ENCODE measurements at regions not wholly inside any gene's neighbourhood (a gene's known extent, or its start where the extent isn't known, plus 50 kb on each side); places are given as distances from the start of the nearest gene placed in this dataset.

DNA sequence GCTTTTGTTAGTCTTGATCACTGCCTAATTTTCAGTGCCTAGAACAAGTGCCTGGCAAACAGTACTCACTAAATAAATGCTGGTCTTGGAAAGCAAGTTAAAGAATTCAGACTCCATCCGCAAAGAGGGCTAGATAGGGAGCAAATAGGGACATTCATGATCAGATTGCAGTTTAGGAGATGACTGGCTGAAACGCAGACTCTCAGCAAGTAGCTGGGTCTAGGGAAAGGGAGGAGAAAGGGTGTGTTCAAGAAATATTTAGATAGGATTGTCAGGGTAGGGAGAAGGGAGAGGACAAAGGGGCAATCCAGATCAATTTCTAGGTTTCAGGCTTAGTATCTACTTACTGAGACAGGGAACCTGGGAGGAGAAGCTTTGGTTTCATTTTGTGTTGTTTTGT is 108.4 kb downstream of the ESM1 start:
- TF ChIP-seq, protein P1, sequence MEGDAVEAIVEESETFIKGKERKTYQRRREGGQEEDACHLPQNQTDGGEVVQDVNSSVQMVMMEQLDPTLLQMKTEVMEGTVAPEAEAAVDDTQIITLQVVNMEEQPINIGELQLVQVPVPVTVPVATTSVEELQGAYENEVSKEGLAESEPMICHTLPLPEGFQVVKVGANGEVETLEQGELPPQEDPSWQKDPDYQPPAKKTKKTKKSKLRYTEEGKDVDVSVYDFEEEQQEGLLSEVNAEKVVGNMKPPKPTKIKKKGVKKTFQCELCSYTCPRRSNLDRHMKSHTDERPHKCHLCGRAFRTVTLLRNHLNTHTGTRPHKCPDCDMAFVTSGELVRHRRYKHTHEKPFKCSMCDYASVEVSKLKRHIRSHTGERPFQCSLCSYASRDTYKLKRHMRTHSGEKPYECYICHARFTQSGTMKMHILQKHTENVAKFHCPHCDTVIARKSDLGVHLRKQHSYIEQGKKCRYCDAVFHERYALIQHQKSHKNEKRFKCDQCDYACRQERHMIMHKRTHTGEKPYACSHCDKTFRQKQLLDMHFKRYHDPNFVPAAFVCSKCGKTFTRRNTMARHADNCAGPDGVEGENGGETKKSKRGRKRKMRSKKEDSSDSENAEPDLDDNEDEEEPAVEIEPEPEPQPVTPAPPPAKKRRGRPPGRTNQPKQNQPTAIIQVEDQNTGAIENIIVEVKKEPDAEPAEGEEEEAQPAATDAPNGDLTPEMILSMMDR (IDR thresholded peaks at IDR 0.05; ENCODE audit: insufficient read depth, low read depth, low read length), result no peak
- no peak overlapping the region for H3K4me3 ChIP-seq (ENCODE audit: low read depth, low read length)
- no peak for DNase-seq (ENCODE audit: low read depth)

GRCh38 chr5:54876556-54876955 is 108.8 kb downstream of the ESM1 start:
- H3K4me3 ChIP-seq (ENCODE audit: low read depth, low read length), result no peak overlapping the region
- no peak for DNase-seq (ENCODE audit: low read depth)
- TF ChIP-seq, protein P1 (IDR thresholded peaks at IDR 0.05; ENCODE audit: insufficient read depth, low read depth, low read length), result no peak

DNA sequence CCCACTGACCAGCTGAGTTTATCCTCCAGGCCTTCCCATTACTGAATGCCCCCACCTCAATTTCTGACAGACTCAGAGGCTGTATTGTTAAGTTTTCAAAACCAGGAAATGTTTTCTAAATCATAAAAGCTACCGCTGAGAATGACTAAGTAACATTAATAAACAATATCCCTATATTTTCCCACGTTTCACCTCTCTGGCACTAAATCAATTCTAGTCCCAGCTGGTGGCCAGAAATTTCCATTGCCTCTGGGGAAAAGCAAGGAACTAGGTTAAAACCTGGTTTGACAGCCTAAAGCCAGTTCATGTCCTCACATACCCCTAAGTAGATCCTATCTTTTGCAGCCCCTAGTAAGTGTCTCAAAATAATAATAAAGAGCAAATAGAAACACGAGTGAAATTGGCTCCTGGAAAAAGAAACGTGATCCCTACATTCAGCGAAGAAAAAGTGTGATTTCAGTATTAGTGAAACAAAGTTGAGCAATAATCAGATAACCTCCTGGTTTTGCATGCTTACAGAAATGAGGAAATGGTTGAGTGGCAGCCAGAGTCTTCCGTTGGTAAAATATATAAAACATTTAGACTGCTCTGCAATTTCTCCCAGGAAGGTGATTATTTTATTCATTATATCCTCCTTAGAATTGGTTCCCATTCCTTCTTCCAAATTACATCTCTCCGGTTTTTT is 110.9 kb downstream of the ESM1 start:
- peak; percentile 63 for DNase-seq (ENCODE audit: low read depth)
- TF ChIP-seq, protein P1 (IDR thresholded peaks at IDR 0.05; ENCODE audit: insufficient read depth, low read depth, low read length), result no peak
- no peak overlapping the region for H3K4me3 ChIP-seq (ENCODE audit: low read depth, low read length)

GRCh38 chr5:54873691-54874090 is 111.7 kb downstream of the ESM1 start:
- TF ChIP-seq, protein P1 (IDR thresholded peaks at IDR 0.05; ENCODE audit: insufficient read depth, low read depth, low read length), result no peak
- no peak for DNase-seq (ENCODE audit: low read depth)
- H3K4me3 ChIP-seq (ENCODE audit: low read depth, low read length), result no peak overlapping the region

- H3K4me3 ChIP-seq (ENCODE audit: low read depth, low read length), result no peak overlapping the region
- DNase-seq (ENCODE audit: low read depth), result no peak
- TF ChIP-seq, protein P1 (IDR thresholded peaks at IDR 0.05; ENCODE audit: insufficient read depth, low read depth, low read length), result no peak
These were observed 112.6 kb downstream of the ESM1 start for GRCh38 chr5:54872810-54873209.

- H3K4me3 ChIP-seq (ENCODE audit: low read depth, low read length), result no peak overlapping the region
- DNase-seq (ENCODE audit: low read depth), result no peak
- TF ChIP-seq, protein P1 (IDR thresholded peaks at IDR 0.05; ENCODE audit: insufficient read depth, low read depth, low read length), result no peak
These were observed 115.1 kb downstream of the ESM1 start for GRCh38 chr5:54870271-54870670.

DNA sequence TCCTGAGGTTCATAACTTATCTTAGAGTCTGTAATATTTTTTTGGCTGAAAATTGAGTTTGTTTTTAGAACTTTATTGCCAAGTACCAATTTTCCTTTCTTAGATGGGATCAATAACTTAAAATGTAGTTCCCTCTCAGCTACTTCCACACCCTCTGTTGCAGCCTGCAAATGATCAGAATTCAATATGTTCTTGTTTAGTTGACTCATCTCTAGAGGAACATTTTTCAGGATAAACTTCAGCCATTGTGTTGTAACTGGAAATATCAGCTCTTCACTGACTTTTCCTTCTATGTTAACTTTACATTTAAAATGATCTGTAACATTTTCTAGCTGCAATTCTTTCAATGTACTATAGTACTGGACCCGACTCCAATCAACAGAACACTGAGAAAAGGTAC is 115.7 kb downstream of the ESM1 start:
- TF ChIP-seq, protein P1 (IDR thresholded peaks at IDR 0.05; ENCODE audit: insufficient read depth, low read depth, low read length), result no peak
- no peak overlapping the region for H3K4me3 ChIP-seq (ENCODE audit: low read depth, low read length)
- DNase-seq (ENCODE audit: low read depth), result no peak
